ENCODE measurements at regions not wholly inside any gene's neighbourhood (a gene's known extent, or its start where the extent isn't known, plus 50 kb on each side); places are given as distances from the start of the nearest gene placed in this dataset.
"Not testable (repeated sequence)": the region's sequence is repeated elsewhere in the genome, so short reads cannot be mapped to it uniquely, and the experiment has no call there.

- DNase-seq, result not testable (repeated sequence)
Observed at GRCh38 chr1:245102149-245102548, 52.6 kb upstream of the KIF26B start.

DNA sequence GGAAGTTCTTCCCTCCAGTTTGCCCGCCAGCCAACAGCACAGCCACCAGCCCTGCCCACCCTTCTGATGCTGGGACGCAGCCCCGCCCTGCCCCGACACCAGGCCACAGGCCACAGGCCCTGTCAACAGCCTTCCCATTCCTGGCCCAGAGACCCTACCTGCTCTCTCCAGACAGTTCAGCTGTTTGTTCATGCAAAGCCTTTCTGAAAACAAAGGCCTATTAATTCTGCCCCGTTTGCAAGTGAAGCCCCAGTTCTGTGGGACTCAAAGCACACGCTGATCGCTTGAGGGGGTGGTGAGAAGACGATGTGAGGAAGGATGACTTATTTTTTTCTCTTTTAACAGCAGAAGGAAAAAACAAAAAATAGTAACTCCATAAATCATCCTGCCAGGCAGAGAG lies 55.4 kb upstream of the KIF26B start:
- DNase-seq, result peak; percentile 19

DNA sequence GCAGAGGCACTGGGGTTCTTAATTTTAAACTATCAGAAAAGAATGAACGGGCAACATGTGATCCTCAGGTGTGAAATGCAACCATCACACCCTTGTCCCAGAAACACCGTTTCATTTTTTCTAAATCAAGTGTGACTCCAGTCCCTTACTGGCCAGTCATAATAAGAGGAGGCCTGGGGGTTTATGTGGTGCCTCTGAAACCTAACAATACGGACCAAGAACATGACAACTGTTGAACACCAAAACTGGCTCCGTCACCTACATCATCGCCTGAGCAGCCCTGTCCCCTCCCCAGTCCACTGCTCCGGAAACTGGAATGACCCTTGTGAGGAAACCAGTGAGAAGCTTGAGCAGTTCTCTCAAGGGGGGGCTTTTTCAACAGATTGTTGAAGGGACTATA lies 55.9 kb upstream of the KIF26B start:
- DNase-seq, result no peak

GRCh38 chr1:245096311-245097066 lies 58.3 kb upstream of the KIF26B start:
- DNase-seq, result no peak

DNA sequence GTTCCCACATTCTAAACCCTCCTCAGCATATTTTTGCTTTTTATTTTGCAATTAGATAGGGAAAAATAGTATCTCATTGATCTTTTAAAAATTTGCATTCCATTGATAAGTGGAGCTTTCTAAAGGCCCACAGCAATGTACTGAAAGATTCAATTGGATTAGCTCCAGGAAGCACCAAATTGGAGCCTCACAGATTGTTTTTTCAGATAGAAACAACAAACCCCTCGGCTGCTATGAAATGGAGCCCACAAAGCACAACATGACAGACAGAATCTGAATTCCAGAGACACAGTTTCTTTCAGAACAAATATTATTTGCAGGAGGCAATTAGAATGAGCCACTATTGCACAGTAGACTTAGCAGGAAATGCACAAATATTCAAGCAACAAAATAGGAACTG lies 58.9 kb upstream of the KIF26B start:
- DNase-seq, result no peak

DNA sequence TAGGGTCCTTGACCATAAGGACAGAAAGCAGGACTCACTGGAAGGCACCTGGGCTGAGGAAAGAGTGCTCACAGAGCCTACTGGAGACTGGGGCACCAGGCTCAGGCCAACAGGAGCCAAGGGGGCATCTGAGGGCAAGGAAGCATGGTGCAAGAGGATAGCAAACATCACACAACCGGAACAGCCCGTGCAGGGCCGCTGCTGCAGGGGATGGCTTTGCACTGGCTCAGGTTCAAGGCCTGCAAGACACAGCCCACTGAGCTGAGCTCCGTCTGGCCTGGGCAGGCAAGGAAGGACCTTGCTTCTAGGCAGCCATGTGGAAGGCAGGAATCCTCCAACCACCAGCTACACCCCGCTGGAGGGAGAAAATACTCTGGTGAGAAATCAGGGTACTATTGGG lies 59.8 kb upstream of the KIF26B start:
- DNase-seq, result no peak

- DNase-seq, result no peak
Observed at GRCh38 chr1:245094092-245094491, 60.7 kb upstream of the KIF26B start.

- no peak for DNase-seq
Observed at GRCh38 chr1:245092638-245092976, 62.2 kb upstream of the KIF26B start.

- DNase-seq, result no peak
Observed at GRCh38 chr1:245091818-245092637, 62.8 kb upstream of the KIF26B start.

DNA sequence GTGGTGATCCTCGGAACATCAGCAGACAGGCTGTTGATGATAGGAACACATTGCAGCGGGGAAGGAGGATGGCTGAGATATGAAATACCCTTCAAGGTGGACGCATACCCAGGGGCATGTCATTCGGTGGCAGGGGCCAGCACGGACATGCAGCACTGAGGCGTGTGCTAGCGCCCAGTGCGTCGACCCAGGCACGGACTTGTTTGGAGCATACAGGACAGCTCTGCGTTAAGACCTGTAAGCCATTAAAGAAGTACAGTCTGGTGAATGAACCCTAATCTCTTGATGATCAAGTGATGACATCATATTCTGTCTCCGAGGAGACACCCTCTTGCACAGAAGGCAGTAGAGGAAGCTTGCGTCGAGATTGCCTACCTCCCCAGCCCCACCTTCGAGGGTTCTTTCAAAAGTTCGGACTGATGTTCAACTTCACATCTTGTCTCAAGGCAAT lies 63.6 kb upstream of the KIF26B start:
- no peak for DNase-seq

GRCh38 chr1:245090491-245091090 lies 64.2 kb upstream of the KIF26B start:
- no peak for DNase-seq

DNA sequence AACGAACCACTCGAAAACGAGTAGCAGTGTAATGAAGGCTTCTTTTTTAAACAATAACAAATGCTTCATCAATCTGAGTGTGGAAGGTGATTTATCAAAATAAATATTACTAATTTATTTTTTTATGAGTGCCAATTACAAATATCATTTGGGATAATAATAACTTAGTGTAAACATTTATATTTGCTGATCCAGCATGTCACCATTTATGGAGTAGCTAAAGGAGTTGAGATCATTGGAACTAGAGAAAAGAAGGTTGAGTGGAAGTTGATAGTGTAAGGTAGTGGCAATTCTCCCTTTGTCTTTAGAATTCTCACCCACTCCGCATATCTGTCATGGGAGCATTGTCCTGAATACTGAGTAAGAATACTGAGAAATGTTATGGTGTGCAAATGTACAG lies 67.1 kb upstream of the KIF26B start:
- DNase-seq, result no peak

GRCh38 chr1:245086389-245086969 lies 68.3 kb upstream of the KIF26B start:
- no peak for DNase-seq

DNA sequence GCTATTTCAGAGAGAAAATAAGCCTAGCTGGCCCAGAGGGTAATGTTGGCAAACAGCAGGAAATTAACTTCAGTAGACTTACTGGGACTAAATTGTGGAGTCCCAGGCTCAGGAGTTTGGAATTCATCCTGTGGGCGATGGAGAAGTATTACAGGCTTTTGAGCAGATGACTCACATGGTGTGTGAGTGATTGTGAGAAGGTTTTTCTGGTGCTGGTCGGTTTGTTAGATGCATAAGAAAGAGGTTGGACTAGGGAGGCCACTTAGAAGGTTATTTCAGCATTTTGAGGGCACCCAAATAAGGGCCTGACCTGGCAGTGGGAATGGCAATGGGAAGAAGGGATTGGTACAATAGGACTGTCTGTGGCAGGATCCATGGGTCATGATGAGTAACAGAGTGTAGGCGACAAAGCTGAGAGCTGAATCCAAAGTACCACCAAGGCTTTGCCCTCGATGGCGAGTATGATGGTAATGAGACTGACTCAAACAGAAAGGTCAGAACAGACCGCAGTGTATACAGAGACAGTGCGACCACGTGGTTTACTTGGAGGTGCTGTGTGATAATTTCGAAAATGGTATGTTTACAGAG lies 69.2 kb upstream of the KIF26B start:
- DNase-seq, result no peak

GRCh38 chr1:245084551-245084950 lies 70.2 kb upstream of the KIF26B start:
- no peak for DNase-seq

GRCh38 chr1:245079021-245079609 lies 75.7 kb upstream of the KIF26B start:
- DNase-seq, result no peak

DNA sequence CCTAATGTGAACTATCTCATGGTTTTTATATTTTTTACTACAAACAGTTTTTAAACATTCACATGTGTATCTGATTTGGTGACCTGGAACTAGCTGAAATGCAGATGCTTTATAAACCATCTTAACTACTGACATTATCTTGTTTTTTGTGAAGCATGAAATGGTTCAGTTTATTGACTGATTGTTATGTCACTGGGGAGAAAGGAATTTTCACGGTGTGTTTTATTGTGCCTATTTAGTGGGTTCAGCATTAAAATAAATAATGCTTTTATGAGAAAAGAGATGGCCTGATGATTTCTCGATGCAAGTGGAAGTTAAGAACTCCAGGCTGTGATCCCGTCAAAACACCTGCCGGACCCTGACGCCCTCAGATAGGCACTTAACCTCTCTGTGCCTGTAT lies 79.9 kb upstream of the KIF26B start:
- no peak for DNase-seq

GRCh38 chr1:245074232-245074747 lies 80.5 kb upstream of the KIF26B start:
- peak; percentile 19 for DNase-seq

DNA sequence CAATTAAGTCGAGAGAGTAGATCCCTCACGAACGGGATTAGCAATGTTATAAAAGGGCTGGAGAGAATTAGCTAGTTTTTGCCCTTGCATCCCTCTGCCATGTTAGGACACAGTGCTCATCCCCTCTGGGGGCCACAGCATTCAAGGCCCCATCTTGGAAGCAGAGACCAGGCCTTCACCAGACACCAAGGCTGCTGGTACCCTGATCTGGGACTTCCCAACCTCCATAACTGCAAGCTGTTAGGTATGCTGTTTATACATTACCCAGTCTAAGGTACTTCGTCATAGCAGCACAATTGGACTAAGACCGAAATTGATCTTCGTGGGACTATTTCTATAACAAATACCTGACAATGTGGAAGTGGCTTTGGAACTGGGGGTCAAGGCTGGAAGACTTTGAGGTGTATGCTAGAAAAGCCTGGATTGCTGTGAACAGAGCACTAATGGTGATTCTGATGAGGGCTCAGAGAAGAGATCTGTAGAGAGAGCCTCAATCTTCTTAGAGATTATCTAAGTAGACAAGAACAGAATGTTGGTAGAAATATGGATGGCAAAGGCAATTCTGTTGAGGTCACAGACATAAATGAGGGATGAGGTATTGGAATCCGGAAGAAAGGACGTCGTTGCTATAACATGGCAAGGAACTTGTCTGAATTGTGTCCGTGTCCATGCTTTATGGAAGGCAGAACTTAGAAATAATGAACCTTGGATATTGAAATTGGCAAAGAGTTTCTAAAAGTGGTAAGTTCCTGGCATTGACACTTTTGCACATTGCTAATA lies 83.8 kb upstream of the KIF26B start:
- DNase-seq, result no peak

DNA sequence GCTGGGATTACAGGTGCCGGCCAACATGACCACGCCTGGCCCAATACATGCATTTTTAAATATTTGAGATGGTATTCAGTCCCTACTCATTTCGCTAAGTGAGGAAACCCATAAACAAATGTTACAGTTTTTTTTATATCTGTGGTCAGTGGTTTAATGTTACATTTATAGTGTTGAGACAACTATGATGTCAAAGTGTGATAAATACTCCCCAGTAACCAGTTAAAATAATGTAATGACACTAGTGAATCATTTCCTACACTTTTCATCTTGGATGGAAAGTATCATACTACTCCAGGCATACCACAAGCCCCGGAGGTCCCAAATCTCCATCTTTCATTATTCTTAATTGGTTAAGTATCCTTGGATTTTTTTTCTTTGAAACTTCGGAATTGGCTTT lies 87.5 kb upstream of the KIF26B start:
- DNase-seq, result no peak

- no peak for DNase-seq
Observed at GRCh38 chr1:245062741-245063305, 92.0 kb upstream of the KIF26B start.
